GM12891 (cell line): ENCODE measurements at regions not wholly inside any gene's neighbourhood (a gene's known extent, or its start where the extent isn't known, plus 50 kb on each side); places are given as distances from the start of the nearest gene placed in this dataset.

ENCODE experiments used
- PAX5 ChIP-seq: IDR thresholded peaks from 2 replicates; pipeline ENCODE4 v1.6.1; 2011; ENCODE audit warnings: low read length, moderate library complexity, mild to moderate bottlenecking; ENCODE audit not compliant: insufficient read depth, severe bottlenecking
- POLR2A ChIP-seq: IDR thresholded peaks from 2 replicates; pipeline ENCODE4 v1.6.1; 2011; ENCODE audit warnings: low read depth, low read length, control low read depth
- POLR2AphosphoS5 ChIP-seq: IDR thresholded peaks from 2 replicates; pipeline ENCODE4 v1.6.1; 2011; ENCODE audit warnings: low read depth, low read length, control low read depth
- SPI1 ChIP-seq: IDR thresholded peaks from 2 replicates; pipeline ENCODE4 v1.6.1; 2011; ENCODE audit warnings: low read depth, low read length, control low read depth
- TAF1 ChIP-seq: IDR thresholded peaks from 2 replicates; pipeline ENCODE4 v1.6.1; 2011; ENCODE audit warnings: low read depth, low read length, control low read depth

DNA sequence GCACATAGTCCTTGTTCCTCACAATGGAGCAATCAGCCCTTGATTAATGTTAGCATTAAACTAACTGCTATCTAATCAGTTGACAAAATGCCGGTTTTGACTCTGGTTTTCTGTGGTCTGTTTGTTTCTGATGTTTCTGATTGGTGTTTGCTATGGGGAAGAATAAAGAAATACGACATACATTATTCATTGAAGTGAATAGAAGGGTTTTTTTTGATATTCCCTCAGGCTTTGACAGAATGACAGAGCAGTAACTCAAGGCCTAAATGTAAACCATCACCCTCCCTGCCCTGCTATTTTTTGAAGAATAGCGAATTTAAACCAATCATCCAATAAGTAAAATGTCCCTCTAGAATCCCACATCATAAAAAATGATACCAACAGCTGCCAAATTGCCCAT, 65.5 kb upstream of the HS3ST1 start:
- TF ChIP-seq POLR2A (no peak), POLR2AphosphoS5 (no peak), PAX5 (no peak), SPI1 (no peak), TAF1 (no peak)
